ENCODE measurements at regions not wholly inside any gene's neighbourhood (a gene's known extent, or its start where the extent isn't known, plus 50 kb on each side); places are given as distances from the start of the nearest gene placed in this dataset.

DNA sequence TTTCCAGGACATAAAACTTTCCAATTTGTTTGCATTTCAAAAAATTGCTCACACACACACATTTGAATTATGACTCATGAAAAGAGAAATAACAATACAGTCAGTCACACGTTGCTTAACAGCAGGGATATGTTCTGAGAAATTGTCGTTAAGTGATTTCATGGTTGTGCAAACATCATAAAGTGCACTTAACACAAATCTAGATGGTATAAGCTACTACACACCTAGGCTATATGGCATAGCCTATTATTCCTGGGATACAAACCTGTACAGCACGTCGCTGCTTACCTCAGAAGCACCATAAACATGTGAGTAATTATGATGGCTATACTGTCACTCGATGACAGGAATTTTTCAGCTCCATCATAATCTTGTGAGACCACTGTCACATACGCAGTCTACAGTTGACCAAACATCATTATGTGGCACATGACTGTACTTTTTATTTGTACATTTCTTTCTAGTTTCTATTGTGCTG, 378.2 kb downstream of the ACTL7B start:
- Mint-ChIP-seq H3K27ac (no peak overlapping the region), H3K4me3 (no peak overlapping the region), H3K4me1 (no peaks in the 10 kb centered on the region), H3K36me3 (no peaks in the 10 kb centered on the region), H3K9me3 (no peaks in the 10 kb centered on the region), H3K27me3 (no peaks in the 10 kb centered on the region)
- no peak for DNase-seq
- CTCF ChIA-PET: no interaction called here

DNA sequence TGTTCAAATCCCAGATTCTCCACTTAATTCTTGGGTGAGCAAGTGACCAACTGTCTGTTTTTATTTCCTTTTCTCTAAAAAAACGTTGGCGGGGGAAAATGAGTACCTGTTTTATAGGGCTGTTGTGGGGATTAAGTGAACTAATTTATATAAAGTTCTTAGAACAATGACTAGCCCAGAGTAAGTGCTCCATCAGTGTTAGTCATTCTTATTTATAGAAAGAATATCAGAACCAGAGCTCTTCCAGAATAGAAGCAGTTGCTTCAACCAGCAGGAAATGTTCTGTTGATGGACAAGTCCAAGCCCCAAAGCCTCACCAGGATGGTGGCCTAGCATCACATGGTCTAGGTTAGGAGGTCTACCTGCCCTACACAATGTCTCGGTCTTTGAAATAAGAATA, 379.2 kb downstream of the ACTL7B start:
- CTCF ChIA-PET: no interaction called here
- H3K36me3 Mint-ChIP-seq: no peaks in the 10 kb centered on the region
- H3K9me3 Mint-ChIP-seq: no peaks in the 10 kb centered on the region
- no peaks in the 10 kb centered on the region for H3K4me1 Mint-ChIP-seq
- no peak overlapping the region for H3K4me3 Mint-ChIP-seq
- no peak for DNase-seq
- no peaks in the 10 kb centered on the region for H3K27me3 Mint-ChIP-seq
- H3K27ac Mint-ChIP-seq: no peak overlapping the region

DNA sequence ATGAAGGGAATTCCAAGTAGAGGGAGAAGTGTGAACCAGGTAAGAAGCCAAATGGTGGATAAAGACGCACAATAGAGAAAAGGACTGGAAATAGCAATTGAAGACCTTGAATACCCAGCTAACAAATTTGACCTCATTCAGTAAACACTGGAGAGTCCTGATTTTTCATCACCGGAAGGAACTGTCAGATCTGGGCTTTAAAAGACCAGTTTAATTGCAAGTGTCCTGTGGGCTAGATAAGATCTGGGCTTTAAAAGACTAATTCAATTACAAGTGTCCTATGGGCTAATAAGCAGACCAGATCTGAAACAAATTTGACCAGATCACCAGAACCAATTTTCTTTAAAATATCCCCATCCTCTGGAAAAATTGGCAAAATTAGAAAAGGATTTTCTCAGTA, 380.0 kb downstream of the ACTL7B start:
- H3K27me3 Mint-ChIP-seq: no peaks in the 10 kb centered on the region
- no peak overlapping the region for H3K4me3 Mint-ChIP-seq
- H3K27ac Mint-ChIP-seq: no peak overlapping the region
- no peaks in the 10 kb centered on the region for H3K4me1 Mint-ChIP-seq
- H3K9me3 Mint-ChIP-seq: no peaks in the 10 kb centered on the region
- DNase-seq: no peak
- no peaks in the 10 kb centered on the region for H3K36me3 Mint-ChIP-seq
- CTCF ChIA-PET: no interaction called here

DNA sequence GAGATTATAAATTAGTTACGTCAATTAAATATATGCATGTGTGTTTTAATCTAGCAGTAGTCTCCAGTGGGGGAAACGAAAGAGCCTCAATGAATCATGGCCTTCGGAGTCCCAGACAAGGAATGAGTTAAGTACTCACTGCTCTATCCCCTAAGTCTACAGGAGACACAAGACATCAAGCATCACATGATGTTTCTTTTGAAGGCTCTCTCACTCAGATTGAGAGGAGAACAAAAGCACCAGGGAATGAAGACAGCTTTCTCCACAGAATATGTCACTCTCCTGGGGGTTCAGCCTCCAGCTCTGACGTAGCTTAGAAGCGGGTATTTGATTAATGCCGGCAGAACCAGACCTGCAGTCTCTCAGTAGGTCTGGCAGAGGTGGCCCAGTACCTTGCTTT, 381.4 kb downstream of the ACTL7B start:
- H3K27me3 Mint-ChIP-seq: no peaks in the 10 kb centered on the region
- DNase-seq: no peak
- no peaks in the 10 kb centered on the region for H3K36me3 Mint-ChIP-seq

DNA sequence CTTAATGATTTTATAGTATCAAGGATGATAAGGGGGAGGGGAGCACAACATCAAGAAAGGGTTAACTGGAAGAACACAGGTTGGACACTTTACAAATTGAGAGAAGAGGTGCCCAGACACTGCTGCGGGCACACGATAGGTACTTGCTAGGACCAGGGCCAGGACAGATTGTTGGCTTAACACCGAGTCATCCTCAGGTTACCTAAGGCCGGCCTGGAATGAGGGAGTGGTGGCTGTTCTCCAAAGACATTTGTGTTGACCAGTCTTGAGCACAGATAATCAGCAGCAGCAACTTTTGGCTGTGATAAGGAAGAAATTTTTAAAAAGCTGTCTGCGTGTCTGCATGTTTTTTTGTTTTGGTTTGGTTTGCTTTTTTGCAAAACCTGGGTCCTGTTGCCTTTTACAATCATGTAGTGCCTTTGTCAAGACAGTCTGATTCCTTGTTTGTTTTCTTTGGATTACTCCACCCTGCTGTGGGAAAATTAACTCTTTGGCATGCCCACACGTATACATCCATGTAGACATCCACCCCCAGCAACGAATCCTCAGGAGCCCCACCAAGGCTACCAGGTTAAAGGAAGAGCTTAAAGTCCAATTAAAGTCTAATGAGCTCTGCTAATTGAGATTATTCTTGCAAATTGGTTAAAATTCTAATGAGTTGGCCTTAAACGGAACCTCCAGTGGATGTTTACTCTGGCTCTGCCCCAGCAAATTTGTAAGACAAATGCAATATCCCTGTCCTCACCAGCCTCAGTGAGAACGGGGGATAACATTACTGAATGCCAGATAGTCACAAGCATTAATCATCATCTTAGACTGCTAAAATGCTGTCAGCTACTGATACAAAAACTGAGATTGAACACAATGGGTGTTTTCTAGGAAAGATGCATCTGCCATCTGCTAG, 382.3 kb downstream of the ACTL7B start:
- no peak overlapping the region for H3K4me3 Mint-ChIP-seq
- H3K27ac Mint-ChIP-seq: no peak overlapping the region
- no peaks in the 10 kb centered on the region for H3K4me1 Mint-ChIP-seq
- no peak for DNase-seq
- H3K36me3 Mint-ChIP-seq: no peaks in the 10 kb centered on the region
- peaks cover 3% of the 10 kb centered on the region for H3K9me3 Mint-ChIP-seq
- CTCF ChIA-PET: interaction anchor here (1.0 kb wide), 1 partner anchor 795 kb away, joined by 3 read pairs; no protein-coding TSS in a partner anchor
- H3K27me3 Mint-ChIP-seq: no peaks in the 10 kb centered on the region

More for the DNA sequence above, 381.4 kb downstream of the ACTL7B start:
- no peak overlapping the region for H3K27ac Mint-ChIP-seq
- H3K4me3 Mint-ChIP-seq: no peak overlapping the region
- H3K9me3 Mint-ChIP-seq: no peaks in the 10 kb centered on the region
- H3K4me1 Mint-ChIP-seq: no peaks in the 10 kb centered on the region
- CTCF ChIA-PET: interaction anchor here (1.0 kb wide), 1 partner anchor 796 kb away, joined by 3 read pairs; no protein-coding TSS in a partner anchor

DNA sequence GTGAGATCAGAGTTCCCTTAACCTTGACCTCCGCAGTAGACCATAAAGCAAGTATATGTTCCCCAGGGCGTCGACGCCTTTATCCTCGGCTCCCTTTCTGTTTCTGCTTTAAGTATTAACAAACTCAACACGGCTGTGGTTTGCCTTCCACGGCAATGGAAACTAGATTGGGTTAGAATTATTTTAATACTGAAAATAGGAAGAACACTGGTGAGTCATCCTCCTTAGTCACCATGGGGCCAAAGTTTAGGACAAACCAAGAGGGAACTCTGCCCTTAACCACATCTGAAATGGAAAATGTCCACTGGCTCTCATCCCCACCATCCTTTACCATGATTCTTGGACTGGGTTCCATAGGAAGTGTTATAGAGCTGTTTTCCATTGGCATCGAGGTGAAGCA, 386.1 kb downstream of the ACTL7B start:
- peaks cover 3% of the 10 kb centered on the region for H3K9me3 Mint-ChIP-seq
- H3K4me3 Mint-ChIP-seq: no peak overlapping the region
- H3K4me1 Mint-ChIP-seq: no peaks in the 10 kb centered on the region
- H3K27me3 Mint-ChIP-seq: no peaks in the 10 kb centered on the region
- DNase-seq: no peak
- no peak overlapping the region for H3K27ac Mint-ChIP-seq
- no peaks in the 10 kb centered on the region for H3K36me3 Mint-ChIP-seq
- CTCF ChIA-PET: no interaction called here

DNA sequence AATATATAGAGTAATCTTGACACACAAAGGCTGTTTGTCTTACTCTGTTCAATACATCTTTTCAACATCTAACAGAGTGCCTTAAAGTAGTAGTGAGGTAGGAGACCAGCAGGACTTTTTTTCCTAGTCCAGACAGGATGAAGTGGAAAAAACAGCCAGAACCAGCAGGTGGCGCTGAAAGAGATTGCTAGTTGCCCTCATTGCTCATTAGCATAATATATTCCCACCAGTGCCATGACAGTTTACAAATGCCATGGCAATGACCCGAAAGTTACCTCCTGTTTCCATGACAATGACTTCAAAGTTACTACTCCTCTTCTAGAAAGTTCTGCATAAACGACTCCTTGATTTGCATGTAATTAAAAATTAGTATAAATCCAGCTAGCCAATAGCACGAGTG, 387.4 kb downstream of the ACTL7B start:
- H3K27ac Mint-ChIP-seq: no peak overlapping the region
- H3K9me3 Mint-ChIP-seq: peaks cover 3% of the 10 kb centered on the region
- peak; percentile 32 for DNase-seq

DNA sequence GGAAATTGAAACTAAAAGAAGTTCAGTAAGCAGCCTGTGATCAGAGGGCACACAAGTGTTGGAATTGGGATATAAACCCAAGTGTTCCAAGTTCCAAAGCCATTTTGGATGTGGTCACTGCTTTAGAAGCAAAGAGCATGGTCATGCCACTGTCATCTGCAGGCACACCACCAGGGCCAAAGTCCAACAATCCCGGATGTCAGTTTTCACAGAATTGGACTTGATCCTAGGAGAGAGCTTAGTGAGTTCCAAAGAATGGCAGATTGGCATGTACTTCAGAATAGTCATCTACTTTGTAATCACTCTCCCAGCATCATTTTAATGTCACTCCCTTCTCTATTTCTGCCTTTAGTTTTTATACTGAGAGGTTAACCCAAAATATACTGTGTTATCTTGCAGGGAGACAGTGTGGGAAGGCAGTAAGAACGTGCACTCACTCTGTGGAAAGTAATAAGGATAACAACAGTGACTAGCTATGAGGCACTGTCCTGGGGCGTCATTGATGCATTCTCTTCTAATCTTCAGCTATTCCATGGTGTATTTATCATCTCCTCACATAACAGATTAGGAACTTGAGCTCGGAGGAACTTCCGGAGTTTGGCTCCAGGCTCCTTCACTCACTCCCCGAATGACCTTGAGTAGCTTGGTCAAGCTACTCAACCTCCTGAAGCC, 388.0 kb downstream of the ACTL7B start:
- Mint-ChIP-seq H3K4me3 (no peak overlapping the region), H3K36me3 (no peaks in the 10 kb centered on the region), H3K27me3 (no peaks in the 10 kb centered on the region), H3K27ac (no peak overlapping the region), H3K9me3 (peaks cover 3% of the 10 kb centered on the region), H3K4me1 (no peaks in the 10 kb centered on the region)
- CTCF ChIA-PET: interaction anchor here (0.7 to 1.2 kb wide), 4 partner anchors 11 to 294 kb away, joined by 3 to 4 read pairs (median 3); no protein-coding TSS in a partner anchor
- DNase-seq: no peak

More for the DNA sequence above, 387.4 kb downstream of the ACTL7B start:
- CTCF ChIA-PET: interaction anchor here (0.7 to 1.2 kb wide), 4 partner anchors 11 to 293 kb away, joined by 3 to 4 read pairs (median 3); no protein-coding TSS in a partner anchor
- Mint-ChIP-seq H3K36me3 (no peaks in the 10 kb centered on the region), H3K4me1 (no peaks in the 10 kb centered on the region), H3K27me3 (no peaks in the 10 kb centered on the region), H3K4me3 (no peak overlapping the region)

DNA sequence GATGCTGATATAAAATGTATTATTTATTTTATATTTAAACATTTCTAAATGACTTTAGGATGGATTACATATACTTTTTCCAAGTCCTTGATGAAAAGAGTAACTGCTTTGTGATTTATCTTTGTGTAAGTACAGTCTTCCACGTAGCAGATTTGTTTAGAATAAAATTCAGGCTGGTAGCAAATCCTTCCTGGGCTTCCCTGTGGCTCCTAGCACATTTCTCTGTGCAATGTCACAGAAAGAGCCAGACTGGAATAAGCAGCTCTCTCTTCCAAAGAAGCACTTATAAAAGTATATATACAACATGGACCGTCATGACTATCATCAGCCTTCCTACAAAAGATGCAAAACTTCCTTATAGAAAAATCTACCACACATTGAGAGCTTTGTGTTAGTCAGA, 388.6 kb downstream of the ACTL7B start:
- Mint-ChIP-seq H3K27me3 (no peaks in the 10 kb centered on the region), H3K36me3 (no peaks in the 10 kb centered on the region), H3K4me1 (no peaks in the 10 kb centered on the region), H3K27ac (no peak overlapping the region), H3K9me3 (peaks cover 3% of the 10 kb centered on the region), H3K4me3 (no peak overlapping the region)
- CTCF ChIA-PET: no interaction called here
- no peak for DNase-seq

DNA sequence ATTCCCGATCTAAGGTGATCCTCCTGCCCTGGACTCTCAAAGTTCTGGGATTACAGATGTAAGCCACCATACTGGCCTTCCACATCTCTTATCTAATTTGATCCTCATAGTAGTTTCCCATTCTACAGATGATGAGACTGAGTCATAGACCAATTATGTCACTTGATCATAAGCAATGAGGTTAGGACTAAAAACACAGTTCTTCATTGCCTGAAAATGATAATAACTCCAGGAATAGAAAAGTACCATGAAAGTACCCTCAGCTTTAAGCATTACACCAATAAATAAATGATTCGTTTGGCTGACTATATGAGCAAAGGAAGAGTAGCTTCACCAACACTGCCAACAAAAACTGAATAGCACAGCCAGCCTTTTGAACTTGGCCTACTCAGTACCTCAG, 389.5 kb downstream of the ACTL7B start:
- Mint-ChIP-seq H3K27me3 (no peaks in the 10 kb centered on the region), H3K4me3 (no peak overlapping the region), H3K4me1 (no peaks in the 10 kb centered on the region), H3K9me3 (peaks cover 3% of the 10 kb centered on the region), H3K27ac (no peak overlapping the region), H3K36me3 (no peaks in the 10 kb centered on the region)
- CTCF ChIA-PET: interaction anchor here (0.6 kb wide), 2 partner anchors 99 to 1010 kb away, joined by 3 read pairs; no protein-coding TSS in a partner anchor
- DNase-seq: no peak

DNA sequence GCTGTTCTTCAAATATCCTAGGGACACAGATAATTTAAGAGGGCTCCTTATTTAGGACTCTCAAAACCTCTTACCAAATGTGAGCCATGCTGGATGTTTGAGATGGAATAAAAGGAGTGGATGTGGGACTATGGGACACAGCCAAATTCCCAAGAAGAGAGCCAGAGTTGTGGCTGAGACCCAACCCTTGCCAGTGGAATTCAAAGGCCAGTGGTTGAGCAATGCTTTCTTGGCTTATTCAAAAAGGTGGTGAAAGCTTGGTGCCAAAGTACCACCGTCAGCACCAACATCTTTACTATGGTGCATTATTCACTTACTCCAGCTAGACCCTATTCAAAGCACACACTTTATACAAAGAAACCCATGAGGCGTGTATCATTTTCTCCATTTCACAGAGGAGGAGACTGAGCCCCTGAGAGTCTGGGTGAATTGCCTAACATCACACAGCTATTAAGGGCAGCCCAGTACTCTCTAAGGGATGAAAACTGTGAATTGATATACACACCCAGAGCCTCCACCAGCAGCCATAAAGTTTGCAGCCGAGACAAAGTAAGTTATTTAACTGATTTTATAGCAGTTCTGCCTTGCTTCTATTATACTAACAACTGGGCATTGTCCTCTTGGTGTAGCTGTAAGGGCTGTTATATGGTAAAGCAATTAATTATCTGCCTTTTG, 391.7 kb downstream of the ACTL7B start:
- H3K27me3 Mint-ChIP-seq: no peaks in the 10 kb centered on the region
- CTCF ChIA-PET: interaction anchor here (0.5 kb wide), 1 partner anchor 119 kb away, joined by 3 read pairs; no protein-coding TSS in a partner anchor
- H3K9me3 Mint-ChIP-seq: peaks cover under 1% of the 10 kb centered on the region

DNA sequence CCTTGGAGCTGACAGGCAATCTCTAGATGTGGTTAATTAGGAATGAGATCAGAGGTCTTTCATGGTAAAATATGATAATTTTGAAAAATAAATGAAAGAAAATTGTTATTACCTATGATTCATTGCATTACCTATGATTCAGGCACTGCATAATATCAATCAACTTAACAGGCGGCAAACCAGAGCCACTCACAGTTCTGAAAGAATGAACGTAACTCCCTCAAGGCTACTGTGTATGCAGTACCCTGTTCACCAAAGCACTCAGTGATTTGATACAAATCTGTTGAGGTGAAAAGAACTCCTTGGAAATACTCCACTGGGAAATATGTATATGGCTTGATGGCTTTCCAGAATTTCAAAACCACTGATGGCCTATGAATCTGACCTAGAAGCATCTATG, 398.9 kb downstream of the ACTL7B start:
- no peaks in the 10 kb centered on the region for H3K36me3 Mint-ChIP-seq

More for the DNA sequence above, 391.7 kb downstream of the ACTL7B start:
- Mint-ChIP-seq H3K27ac (no peak overlapping the region), H3K4me3 (no peak overlapping the region), H3K4me1 (no peaks in the 10 kb centered on the region), H3K36me3 (no peaks in the 10 kb centered on the region)
- no peak for DNase-seq

DNA sequence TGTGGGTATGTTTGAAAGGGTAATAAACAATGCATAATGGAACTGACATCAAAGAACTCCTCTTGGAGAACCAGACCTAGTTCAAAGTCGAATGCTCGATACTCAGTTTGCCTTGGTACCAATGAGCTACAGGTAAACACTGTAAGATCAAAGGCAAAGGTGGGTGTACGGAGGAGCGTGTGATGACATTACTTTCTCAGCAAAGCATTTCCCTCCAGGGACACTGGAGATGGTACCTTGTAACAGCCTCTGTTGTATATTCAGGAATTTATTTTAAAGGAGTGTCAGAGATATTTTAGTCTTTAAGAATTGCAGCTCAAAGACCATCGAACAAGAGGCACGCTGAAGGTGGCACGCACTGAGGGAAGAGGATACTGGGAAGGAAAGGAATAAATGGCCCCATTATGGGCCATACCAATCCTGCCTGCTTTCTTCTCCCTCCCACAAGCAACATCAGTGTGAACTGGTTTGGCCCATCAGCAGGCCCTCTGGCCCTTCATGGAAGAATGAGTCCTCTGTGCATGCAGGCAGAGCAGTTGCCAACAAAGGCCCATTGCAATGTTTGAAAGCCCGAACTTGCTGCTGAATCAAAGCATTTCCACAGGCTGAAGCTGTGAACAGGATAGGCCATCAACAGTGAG, 410.2 kb downstream of the ACTL7B start:
- Mint-ChIP-seq H3K4me1 (no peaks in the 10 kb centered on the region), H3K4me3 (no peak overlapping the region), H3K36me3 (no peaks in the 10 kb centered on the region), H3K27ac (no peak overlapping the region), H3K9me3 (peaks cover 3% of the 10 kb centered on the region), H3K27me3 (no peaks in the 10 kb centered on the region)
- DNase-seq: no peak
- CTCF ChIA-PET: no interaction called here

More for the DNA sequence above, 398.9 kb downstream of the ACTL7B start:
- no peak for DNase-seq
- CTCF ChIA-PET: interaction anchor here (0.8 kb wide), 1 partner anchor 11 kb away, joined by 3 read pairs; no protein-coding TSS in a partner anchor
- Mint-ChIP-seq H3K4me3 (no peak overlapping the region), H3K9me3 (no peaks in the 10 kb centered on the region), H3K27me3 (no peaks in the 10 kb centered on the region), H3K27ac (no peak overlapping the region), H3K4me1 (no peaks in the 10 kb centered on the region)
